Activated CD8-positive, alpha-beta memory T cell treated with anti-CD3 and anti-CD28 coated beads for 4 hours (primary cell): ENCODE measurements at regions not wholly inside any gene's neighbourhood (a gene's known extent, or its start where the extent isn't known, plus 50 kb on each side); places are given as distances from the start of the nearest gene placed in this dataset.
"Not testable (repeated sequence)": the region's sequence is repeated elsewhere in the genome, so short reads cannot be mapped to it uniquely, and the experiment has no call there.

Experiments used
- DNase-seq, 2 donors: peaks; one replicate each; pipeline ENCODE4 v3.0.0-alpha.2; 2020; ENCODE audit warnings: low read depth in 2 of 2

GRCh38 chr5:39656600-39656999, 231.8 kb upstream of the DAB2 start:
- DNase-seq = no peak

- DNase-seq = no peak
These were observed 229.9 kb upstream of the DAB2 start for GRCh38 chr5:39654715-39655114.

- DNase-seq = not testable (repeated sequence)
These were observed 227.7 kb upstream of the DAB2 start for GRCh38 chr5:39652481-39652880.

DNA sequence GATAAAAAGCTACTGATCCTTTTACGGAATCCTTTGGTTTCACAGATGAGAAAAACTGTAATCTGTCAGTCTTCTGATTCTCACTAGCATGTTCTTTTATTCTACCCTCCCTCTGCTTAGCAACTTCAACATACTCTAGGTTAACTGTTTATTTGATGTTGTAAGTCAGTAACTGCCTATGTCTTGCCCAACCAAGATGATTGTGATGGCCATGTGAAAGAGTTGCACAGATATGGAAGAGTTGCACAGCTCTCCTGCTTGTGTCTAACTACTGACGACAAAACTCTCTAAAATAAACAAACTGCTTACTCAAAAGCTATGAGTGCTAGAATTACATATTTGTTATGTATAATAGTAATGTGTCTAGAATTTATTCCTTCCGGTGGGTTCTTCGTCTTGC, 227.3 kb upstream of the DAB2 start:
- DNase-seq = no peak

GRCh38 chr5:39650008-39650762, 225.4 kb upstream of the DAB2 start:
- DNase-seq = no peak

GRCh38 chr5:39648848-39649227, 224.1 kb upstream of the DAB2 start:
- no peak for DNase-seq

GRCh38 chr5:39648085-39648847, 223.5 kb upstream of the DAB2 start:
- DNase-seq = no peak

GRCh38 chr5:39640552-39640951, 215.8 kb upstream of the DAB2 start:
- DNase-seq = no peak

DNA sequence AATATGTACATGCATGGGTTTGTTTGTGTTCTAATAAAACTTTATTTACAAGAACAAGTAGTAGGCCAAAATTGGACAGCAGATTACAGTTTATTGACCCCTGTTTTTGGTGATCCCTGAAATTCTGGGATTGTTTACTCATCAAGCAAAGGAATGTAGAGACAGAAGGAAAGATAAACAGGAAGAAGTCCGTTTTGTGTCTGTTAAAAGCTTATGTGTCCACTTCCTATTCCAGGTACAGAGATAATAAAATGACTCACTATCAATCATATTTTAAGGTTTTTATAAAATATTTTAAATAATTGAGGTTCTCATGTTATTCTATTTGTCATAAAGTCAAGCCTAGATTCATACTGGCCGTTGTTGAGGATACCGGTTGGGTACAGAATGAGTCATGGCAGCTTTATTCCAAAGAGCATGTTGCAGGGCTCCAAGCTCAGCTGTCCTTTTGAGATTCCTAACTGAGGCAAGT, 214.9 kb upstream of the DAB2 start:
- no peak for DNase-seq

- DNase-seq = no peak
These were observed 214.0 kb upstream of the DAB2 start for GRCh38 chr5:39638813-39639212.

GRCh38 chr5:39633057-39633456, 208.3 kb upstream of the DAB2 start:
- DNase-seq = no peak

DNA sequence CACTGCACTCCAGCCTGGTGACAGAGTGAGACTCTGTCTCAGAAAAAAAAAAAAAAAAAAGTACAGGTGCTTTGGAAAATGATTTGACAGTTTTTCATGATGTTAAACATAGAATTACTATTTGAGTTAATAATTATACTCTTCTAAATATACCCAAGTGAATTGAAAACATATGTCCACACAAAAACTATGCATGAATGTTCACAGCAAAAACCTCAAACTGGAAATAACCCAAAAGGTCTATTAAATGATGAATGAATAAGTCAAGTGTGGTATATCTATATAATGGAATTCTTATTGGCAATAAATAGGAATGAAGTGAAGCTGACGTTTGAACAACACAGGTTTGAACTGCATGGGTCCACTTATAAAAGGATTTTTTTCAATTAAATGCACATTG, 207.2 kb upstream of the DAB2 start:
- no peak for DNase-seq

GRCh38 chr5:39629946-39630345, 205.2 kb upstream of the DAB2 start:
- DNase-seq = no peak

DNA sequence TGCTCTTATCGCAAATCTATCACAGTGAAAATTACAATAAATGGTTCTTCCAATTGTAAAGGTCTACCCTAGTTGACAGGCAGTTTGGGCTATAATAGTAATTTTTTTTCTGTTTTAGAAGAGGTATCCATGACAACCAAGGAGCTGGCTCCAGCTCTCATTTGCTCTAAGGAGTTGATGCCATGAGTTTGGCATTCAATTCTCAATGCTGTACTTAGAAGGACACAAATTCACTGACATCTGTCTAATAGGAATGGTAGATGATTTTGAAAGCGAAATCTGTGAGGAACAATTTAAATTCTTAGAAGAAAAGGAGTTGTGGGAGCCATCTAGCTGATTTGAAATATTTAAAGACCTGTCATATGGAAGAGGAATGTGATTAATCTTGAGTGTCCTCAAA, 203.6 kb upstream of the DAB2 start:
- DNase-seq = no peak

DNA sequence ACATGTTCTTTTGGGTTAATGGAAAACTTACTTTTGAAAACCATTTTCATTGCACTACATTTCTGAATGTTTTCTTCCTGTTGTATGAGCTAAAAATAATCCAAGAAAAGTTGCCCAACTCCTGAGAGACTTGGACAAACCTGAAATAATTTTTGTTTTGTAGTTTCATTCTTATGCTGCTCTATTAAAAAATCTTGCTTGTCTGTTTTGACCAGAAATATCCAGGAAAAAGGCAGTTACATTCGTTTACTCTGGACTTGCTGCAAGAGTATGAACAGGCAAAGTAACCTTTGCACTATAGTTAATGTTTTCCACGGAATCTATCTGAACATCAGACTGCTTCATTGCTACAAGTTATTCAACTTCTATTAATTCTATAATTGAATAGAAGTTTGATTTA, 200.1 kb upstream of the DAB2 start:
- no peak for DNase-seq

GRCh38 chr5:39624268-39624886, 199.6 kb upstream of the DAB2 start:
- no peak for DNase-seq

- no peak for DNase-seq
These were observed 198.6 kb upstream of the DAB2 start for GRCh38 chr5:39623291-39623865.

GRCh38 chr5:39622281-39622680, 197.5 kb upstream of the DAB2 start:
- no peak for DNase-seq

DNA sequence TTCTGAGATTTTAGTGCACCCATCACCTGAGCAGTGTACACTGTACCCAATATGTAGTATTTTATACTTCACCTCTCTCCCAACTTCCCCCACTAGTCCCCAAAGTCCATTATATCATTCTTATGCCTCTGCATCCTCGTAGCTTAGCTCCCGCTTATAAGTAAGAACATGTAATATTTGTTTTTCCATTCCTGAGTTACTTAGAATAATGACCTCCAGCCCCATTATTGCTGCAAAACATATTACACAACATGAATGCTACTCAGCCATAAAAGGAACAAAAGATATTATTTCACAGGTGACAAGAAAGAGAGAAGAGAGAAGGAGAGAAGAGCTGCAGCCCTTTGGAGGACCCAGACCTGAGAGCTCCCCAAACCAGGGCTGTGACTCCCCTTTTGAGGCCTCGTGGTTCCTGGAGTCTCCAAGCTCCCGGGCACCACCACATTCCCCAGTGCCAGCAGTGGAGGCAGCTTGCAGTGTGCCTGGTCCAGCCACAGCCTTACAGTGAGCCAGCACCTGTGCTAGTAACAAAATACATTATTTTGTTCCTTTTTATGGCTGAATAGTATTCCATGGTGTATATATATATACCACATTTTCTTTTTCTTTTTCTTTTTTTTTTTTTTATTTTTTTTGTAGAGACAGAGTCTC, 194.5 kb upstream of the DAB2 start:
- DNase-seq = no peak

- no peak for DNase-seq
These were observed 193.6 kb upstream of the DAB2 start for GRCh38 chr5:39618391-39618790.

DNA sequence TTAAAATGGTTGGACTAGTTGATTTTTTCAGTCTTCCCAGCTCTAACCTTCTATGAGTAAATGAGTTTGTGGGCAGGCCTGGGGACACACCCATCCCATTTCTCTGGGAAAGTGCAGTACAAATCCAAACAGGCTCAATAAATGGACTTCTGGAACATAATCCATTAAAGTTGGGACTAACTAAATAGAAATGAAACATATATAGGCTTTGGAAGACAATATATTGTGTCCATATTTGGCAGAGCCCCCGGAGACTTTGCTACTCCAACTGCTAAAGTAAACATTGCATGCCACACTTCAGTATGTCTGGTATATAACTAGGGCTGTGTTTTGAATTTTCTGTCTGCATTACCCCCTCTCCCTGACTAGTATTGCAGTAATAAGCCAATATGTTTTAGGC, 191.4 kb upstream of the DAB2 start:
- DNase-seq = no peak

DNA sequence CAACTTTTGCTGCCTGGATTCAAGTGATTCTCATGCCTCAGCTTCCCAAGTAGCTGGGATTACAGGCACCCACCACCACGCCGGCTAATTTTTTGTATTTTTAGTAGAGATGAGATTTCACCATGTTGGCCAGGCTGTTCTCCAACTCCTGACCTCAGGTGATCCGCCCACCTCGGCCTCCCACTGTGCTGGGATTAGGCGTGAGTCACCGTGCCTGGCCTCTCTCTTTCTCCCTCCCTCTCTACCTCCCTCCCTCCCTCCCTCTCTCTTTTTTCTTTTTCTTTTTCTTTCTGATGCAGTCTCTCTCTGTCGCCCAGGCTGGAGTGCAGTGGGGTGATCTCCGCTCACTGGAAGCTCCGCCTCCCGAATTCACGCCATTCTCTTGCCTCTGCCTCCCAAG, 186.3 kb upstream of the DAB2 start:
- DNase-seq = not testable (repeated sequence)
